ENCODE measurements at regions not wholly inside any gene's neighbourhood (a gene's known extent, or its start where the extent isn't known, plus 50 kb on each side); places are given as distances from the start of the nearest gene placed in this dataset.

- Mint-ChIP-seq H3K9me3 (peaks cover 0 to 8% (median 0%) of the 10 kb centered on the region in 5 donors), H3K36me3 (peaks cover 0 to 2% (median 0%) of the 10 kb centered on the region in 3 donors), H3K27me3 (no peaks in the 10 kb centered on the region), H3K4me1 (no peaks in the 10 kb centered on the region), H3K27ac (no peak overlapping the region), H3K4me3 (no peak overlapping the region)
- H3K36me3 ChIP-seq (ENCODE audit: insufficient read depth, low read length), result no peaks in the 10 kb centered on the region
- H3K4me3 ChIP-seq (ENCODE audit: low read length), result no peak overlapping the region
- ChIA-PET POLR2A (no interaction called here), CTCF (no interaction called here)
- DNase-seq, result no peak
- H3K4me1 ChIP-seq (ENCODE audit: insufficient read depth, low read length), result no peaks in the 10 kb centered on the region
- no peaks in the 10 kb centered on the region for H3K9me3 ChIP-seq (ENCODE audit: low read length)
- no peak overlapping the region for H3K27ac ChIP-seq (ENCODE audit: low read depth, low read length)
- no peaks in the 10 kb centered on the region for H3K27me3 ChIP-seq (ENCODE audit: insufficient read depth, low read length, poor library complexity, severe bottlenecking)
These were observed 132.0 kb upstream of the ZSWIM2 start for GRCh38 chr2:186980787-186981550.

- no peak overlapping the region for H3K27ac Mint-ChIP-seq
- H3K9me3 Mint-ChIP-seq, result peaks cover 0 to 4% (median 0%) of the 10 kb centered on the region in 5 donors
- peaks cover 0 to 2% (median 0%) of the 10 kb centered on the region in 3 donors for H3K36me3 Mint-ChIP-seq
- ChIA-PET POLR2A (no interaction called here), CTCF (no interaction called here)
- H3K27me3 Mint-ChIP-seq, result no peaks in the 10 kb centered on the region
- no peak overlapping the region for H3K27ac ChIP-seq (ENCODE audit: low read depth, low read length)
- no peak for DNase-seq
- H3K9me3 ChIP-seq (ENCODE audit: low read length), result no peaks in the 10 kb centered on the region
- H3K4me3 ChIP-seq (ENCODE audit: low read length), result no peak overlapping the region
- H3K4me1 ChIP-seq (ENCODE audit: insufficient read depth, low read length), result no peaks in the 10 kb centered on the region
- H3K4me3 Mint-ChIP-seq, result no peak overlapping the region
- H3K4me1 Mint-ChIP-seq, result no peaks in the 10 kb centered on the region
- no peaks in the 10 kb centered on the region for H3K27me3 ChIP-seq (ENCODE audit: insufficient read depth, low read length, poor library complexity, severe bottlenecking)
- H3K36me3 ChIP-seq (ENCODE audit: insufficient read depth, low read length), result no peaks in the 10 kb centered on the region
These were observed 131.1 kb upstream of the ZSWIM2 start for GRCh38 chr2:186980117-186980442.

- ChIA-PET POLR2A (no interaction called here), CTCF (no interaction called here)
- H3K27me3 ChIP-seq (ENCODE audit: insufficient read depth, low read length, poor library complexity, severe bottlenecking), result no peaks in the 10 kb centered on the region
- Mint-ChIP-seq H3K9me3 (peaks cover 0 to 3% (median 0%) of the 10 kb centered on the region in 5 donors), H3K4me3 (no peak overlapping the region), H3K36me3 (peaks cover 0 to 2% (median 0%) of the 10 kb centered on the region in 3 donors), H3K27ac (no peak overlapping the region), H3K4me1 (no peaks in the 10 kb centered on the region), H3K27me3 (no peaks in the 10 kb centered on the region)
- no peaks in the 10 kb centered on the region for H3K36me3 ChIP-seq (ENCODE audit: insufficient read depth, low read length)
- no peak overlapping the region for H3K27ac ChIP-seq (ENCODE audit: low read depth, low read length)
- no peaks in the 10 kb centered on the region for H3K9me3 ChIP-seq (ENCODE audit: low read length)
- H3K4me1 ChIP-seq (ENCODE audit: insufficient read depth, low read length), result no peaks in the 10 kb centered on the region
- H3K4me3 ChIP-seq (ENCODE audit: low read length), result no peak overlapping the region
- no peak for DNase-seq
These were observed 130.6 kb upstream of the ZSWIM2 start for GRCh38 chr2:186979439-186980116.

- no peaks in the 10 kb centered on the region for H3K9me3 ChIP-seq (ENCODE audit: low read length)
- CTCF ChIA-PET, result no interaction called here
- H3K27me3 Mint-ChIP-seq, result no peaks in the 10 kb centered on the region
- H3K27ac ChIP-seq (ENCODE audit: low read depth, low read length), result no peak overlapping the region
- POLR2A ChIA-PET, result no interaction called here
- H3K4me1 Mint-ChIP-seq, result no peaks in the 10 kb centered on the region
- H3K27ac Mint-ChIP-seq, result no peak overlapping the region
- H3K4me3 Mint-ChIP-seq, result no peak overlapping the region
- no peak overlapping the region for H3K4me3 ChIP-seq (ENCODE audit: low read length)
- H3K36me3 ChIP-seq (ENCODE audit: insufficient read depth, low read length), result no peaks in the 10 kb centered on the region
- H3K4me1 ChIP-seq (ENCODE audit: insufficient read depth, low read length), result no peaks in the 10 kb centered on the region
- no peaks in the 10 kb centered on the region for H3K27me3 ChIP-seq (ENCODE audit: insufficient read depth, low read length, poor library complexity, severe bottlenecking)
- H3K9me3 Mint-ChIP-seq, result peaks cover 0 to 3% (median 0%) of the 10 kb centered on the region in 5 donors
- no peak for DNase-seq
- no peaks in the 10 kb centered on the region for H3K36me3 Mint-ChIP-seq
These were observed 128.6 kb upstream of the ZSWIM2 start for GRCh38 chr2:186977433-186978045.

GRCh38 chr2:186976329-186976728 lies 127.4 kb upstream of the ZSWIM2 start:
- no peak overlapping the region for H3K27ac Mint-ChIP-seq
- no peaks in the 10 kb centered on the region for H3K27me3 ChIP-seq (ENCODE audit: insufficient read depth, low read length, poor library complexity, severe bottlenecking)
- no peaks in the 10 kb centered on the region for H3K36me3 ChIP-seq (ENCODE audit: insufficient read depth, low read length)
- POLR2A ChIA-PET, result no interaction called here
- H3K27ac ChIP-seq (ENCODE audit: low read depth, low read length), result no peak overlapping the region
- H3K9me3 Mint-ChIP-seq, result peaks cover 0 to 3% (median 0%) of the 10 kb centered on the region in 5 donors
- H3K9me3 ChIP-seq (ENCODE audit: low read length), result no peaks in the 10 kb centered on the region
- CTCF ChIA-PET, result no interaction called here
- H3K4me3 ChIP-seq (ENCODE audit: low read length), result no peak overlapping the region
- DNase-seq, result no peak
- H3K36me3 Mint-ChIP-seq, result no peaks in the 10 kb centered on the region
- no peaks in the 10 kb centered on the region for H3K4me1 ChIP-seq (ENCODE audit: insufficient read depth, low read length)
- H3K4me1 Mint-ChIP-seq, result no peaks in the 10 kb centered on the region
- H3K27me3 Mint-ChIP-seq, result no peaks in the 10 kb centered on the region
- H3K4me3 Mint-ChIP-seq, result no peak overlapping the region

- no peaks in the 10 kb centered on the region for H3K4me1 Mint-ChIP-seq
- H3K27ac Mint-ChIP-seq, result no peak overlapping the region
- Histone ChIP-seq H3K9me3 (ENCODE audit: low read length) (no peaks in the 10 kb centered on the region), H3K27me3 (ENCODE audit: insufficient read depth, low read length, poor library complexity, severe bottlenecking) (no peaks in the 10 kb centered on the region), H3K36me3 (ENCODE audit: insufficient read depth, low read length) (no peaks in the 10 kb centered on the region), H3K27ac (ENCODE audit: low read depth, low read length) (no peak overlapping the region), H3K4me3 (ENCODE audit: low read length) (no peak overlapping the region), H3K4me1 (ENCODE audit: insufficient read depth, low read length) (no peaks in the 10 kb centered on the region)
- H3K9me3 Mint-ChIP-seq, result peaks cover 0 to 3% (median 0%) of the 10 kb centered on the region in 5 donors
- POLR2A ChIA-PET, result no interaction called here
- DNase-seq, result no peak
- no peaks in the 10 kb centered on the region for H3K27me3 Mint-ChIP-seq
- H3K4me3 Mint-ChIP-seq, result no peak overlapping the region
- no peaks in the 10 kb centered on the region for H3K36me3 Mint-ChIP-seq
- CTCF ChIA-PET, result no interaction called here
These were observed 123.5 kb upstream of the ZSWIM2 start for GRCh38 chr2:186972281-186972970.

GRCh38 chr2:186968277-186968676 lies 119.3 kb upstream of the ZSWIM2 start:
- no peak overlapping the region for H3K27ac ChIP-seq (ENCODE audit: low read depth, low read length)
- no peaks in the 10 kb centered on the region for H3K4me1 Mint-ChIP-seq
- H3K36me3 ChIP-seq (ENCODE audit: insufficient read depth, low read length), result no peaks in the 10 kb centered on the region
- no peaks in the 10 kb centered on the region for H3K9me3 ChIP-seq (ENCODE audit: low read length)
- DNase-seq, result no peak
- H3K9me3 Mint-ChIP-seq, result no peaks in the 10 kb centered on the region
- H3K4me3 Mint-ChIP-seq, result no peak overlapping the region
- no peaks in the 10 kb centered on the region for H3K27me3 ChIP-seq (ENCODE audit: insufficient read depth, low read length, poor library complexity, severe bottlenecking)
- H3K36me3 Mint-ChIP-seq, result no peaks in the 10 kb centered on the region
- no peak overlapping the region for H3K27ac Mint-ChIP-seq
- POLR2A ChIA-PET, result no interaction called here
- CTCF ChIA-PET, result no interaction called here
- H3K4me1 ChIP-seq (ENCODE audit: insufficient read depth, low read length), result no peaks in the 10 kb centered on the region
- no peaks in the 10 kb centered on the region for H3K27me3 Mint-ChIP-seq
- H3K4me3 ChIP-seq (ENCODE audit: low read length), result no peak overlapping the region

GRCh38 chr2:186966015-186966414 lies 117.0 kb upstream of the ZSWIM2 start:
- Mint-ChIP-seq H3K9me3 (peaks cover 0 to 6% (median 0%) of the 10 kb centered on the region in 5 donors), H3K4me3 (no peak overlapping the region), H3K4me1 (no peaks in the 10 kb centered on the region), H3K27ac (no peak overlapping the region), H3K27me3 (no peaks in the 10 kb centered on the region), H3K36me3 (no peaks in the 10 kb centered on the region)
- ChIA-PET POLR2A (no interaction called here), CTCF (no interaction called here)
- Histone ChIP-seq H3K27ac (ENCODE audit: low read depth, low read length) (no peak overlapping the region), H3K9me3 (ENCODE audit: low read length) (no peaks in the 10 kb centered on the region), H3K4me3 (ENCODE audit: low read length) (no peak overlapping the region), H3K4me1 (ENCODE audit: insufficient read depth, low read length) (no peaks in the 10 kb centered on the region), H3K27me3 (ENCODE audit: insufficient read depth, low read length, poor library complexity, severe bottlenecking) (no peaks in the 10 kb centered on the region), H3K36me3 (ENCODE audit: insufficient read depth, low read length) (no peaks in the 10 kb centered on the region)
- DNase-seq, result no peak

All from CD8-positive, alpha-beta memory T cell (primary cell).